ENCODE measurements at regions not wholly inside any gene's neighbourhood (a gene's known extent, or its start where the extent isn't known, plus 50 kb on each side); places are given as distances from the start of the nearest gene placed in this dataset.
"Not testable (repeated sequence)": the region's sequence is repeated elsewhere in the genome, so short reads cannot be mapped to it uniquely, and the experiment has no call there.

DNA sequence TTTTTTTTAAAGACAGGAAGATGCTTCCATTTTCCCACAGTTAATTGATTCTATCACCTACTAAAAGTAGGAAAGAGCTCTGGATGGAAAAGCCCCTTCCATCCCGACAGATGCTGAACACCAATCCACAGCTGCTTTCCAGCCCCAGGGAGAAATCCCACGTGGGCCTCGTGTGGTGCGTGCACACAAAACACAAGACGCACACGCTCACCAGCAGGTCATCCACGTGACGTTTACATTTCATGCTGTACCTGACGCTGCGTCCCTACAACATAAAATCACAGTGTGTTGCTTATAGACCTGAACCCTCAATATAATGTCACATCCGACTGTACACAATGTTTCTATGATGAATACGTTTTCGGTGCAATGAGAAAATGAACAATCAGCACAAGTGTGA lies 50.2 kb upstream of the DACT2 start:
- DNase-seq, result no peak

DNA sequence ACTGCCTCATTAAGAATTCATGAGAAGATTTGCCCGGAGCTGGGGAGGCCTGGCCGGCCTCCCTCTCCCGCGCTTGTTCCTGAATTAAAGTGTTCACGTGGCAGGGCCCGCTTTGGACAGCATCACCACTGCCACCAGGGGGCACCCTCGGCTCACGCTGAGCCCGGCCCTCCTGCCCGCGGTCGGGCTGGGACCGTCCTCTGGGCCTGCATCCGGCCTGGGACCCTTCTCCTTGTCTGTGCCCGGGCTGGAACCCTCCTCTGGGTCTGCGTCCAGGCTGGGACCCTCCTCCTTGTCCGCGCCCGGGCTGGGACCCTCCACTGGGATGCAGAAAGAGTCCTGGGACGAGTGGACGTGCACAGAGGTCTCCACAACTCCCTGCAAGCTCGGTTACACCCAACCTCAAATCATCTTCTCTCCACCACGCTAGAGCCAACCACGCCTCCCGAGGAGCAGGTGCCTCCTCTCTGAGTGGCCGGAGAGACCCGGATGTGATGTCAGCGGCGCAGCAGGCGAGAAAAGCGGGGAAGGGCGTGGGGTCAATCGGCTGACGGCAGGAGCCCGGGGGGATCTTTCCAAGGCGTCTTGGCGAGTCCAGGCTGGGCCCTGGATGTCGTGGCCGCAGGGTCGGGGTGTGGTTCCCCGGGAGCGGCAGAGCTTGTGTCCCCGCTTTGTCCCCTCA lies 50.9 kb upstream of the DACT2 start:
- DNase-seq, result peak; percentile 60

DNA sequence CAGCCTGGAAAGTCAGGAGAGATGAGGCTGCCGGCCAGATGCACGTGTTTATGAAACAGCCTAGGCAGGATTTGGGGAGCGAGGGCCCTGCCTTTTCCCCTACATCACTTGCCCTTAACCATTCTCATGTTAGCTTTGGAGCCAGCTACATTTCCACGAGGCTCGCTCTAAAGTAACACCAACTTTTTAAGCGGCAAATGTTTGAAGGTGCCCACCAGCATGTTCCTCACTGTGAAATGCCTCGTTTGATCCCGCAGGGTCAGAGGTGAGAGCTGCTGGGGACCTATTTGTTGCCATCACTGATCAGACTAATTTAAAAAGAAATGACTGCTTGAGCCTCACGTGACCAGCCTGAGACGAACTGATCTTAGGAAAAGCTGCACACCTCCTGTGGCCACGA lies 51.6 kb upstream of the DACT2 start:
- no peak for DNase-seq

DNA sequence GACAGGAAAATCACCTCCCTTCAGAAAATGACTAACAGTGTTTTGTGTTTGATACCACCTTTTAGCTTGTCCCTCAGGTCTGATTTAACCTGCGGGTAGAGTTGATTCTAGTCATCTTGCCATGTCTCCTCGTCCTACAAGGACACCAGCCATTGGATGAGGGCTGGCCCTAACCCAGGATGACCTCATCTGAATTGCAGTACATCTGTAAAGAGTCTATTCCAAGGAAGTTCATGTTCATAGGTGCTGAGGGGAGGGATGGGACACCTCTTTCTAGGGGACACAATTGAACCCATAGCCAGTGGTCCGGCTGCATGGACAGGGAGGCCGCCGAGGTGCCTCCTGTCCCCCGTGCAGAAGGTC lies 52.0 kb upstream of the DACT2 start:
- DNase-seq, result no peak

DNA sequence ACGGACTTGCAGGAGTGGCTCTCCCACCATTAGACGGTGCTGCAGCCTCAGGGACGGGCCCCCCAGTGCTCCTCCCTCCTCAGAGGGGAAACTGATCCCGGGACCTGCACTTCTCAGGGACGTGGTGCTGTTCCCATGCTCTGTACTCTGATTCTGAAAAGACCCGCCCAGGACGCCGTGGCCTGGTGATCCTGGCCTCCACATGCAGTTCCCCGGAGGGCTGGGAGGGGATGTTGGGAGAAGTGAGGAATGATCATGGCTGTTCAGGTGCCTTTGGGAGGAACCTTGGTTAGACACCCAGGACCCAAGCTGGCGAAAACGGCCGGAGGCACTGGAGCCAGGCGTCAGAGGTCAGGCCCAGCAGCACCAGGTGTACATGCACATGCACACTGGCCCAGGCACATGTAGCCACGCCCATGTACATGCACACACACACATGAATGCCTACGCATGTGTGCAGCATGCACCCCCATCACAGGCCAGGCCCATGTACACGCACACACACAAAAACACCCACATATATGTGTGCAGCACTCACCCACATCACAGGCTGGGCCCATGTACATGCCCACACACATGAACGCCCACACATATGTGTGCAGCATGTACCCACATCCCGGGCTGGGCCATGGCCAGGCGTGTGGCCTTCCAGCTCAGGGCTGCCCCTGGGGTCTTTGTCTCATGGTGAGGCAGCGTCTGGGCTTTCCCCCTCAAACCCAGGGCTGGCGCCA lies 52.6 kb upstream of the DACT2 start:
- no peak for DNase-seq

DNA sequence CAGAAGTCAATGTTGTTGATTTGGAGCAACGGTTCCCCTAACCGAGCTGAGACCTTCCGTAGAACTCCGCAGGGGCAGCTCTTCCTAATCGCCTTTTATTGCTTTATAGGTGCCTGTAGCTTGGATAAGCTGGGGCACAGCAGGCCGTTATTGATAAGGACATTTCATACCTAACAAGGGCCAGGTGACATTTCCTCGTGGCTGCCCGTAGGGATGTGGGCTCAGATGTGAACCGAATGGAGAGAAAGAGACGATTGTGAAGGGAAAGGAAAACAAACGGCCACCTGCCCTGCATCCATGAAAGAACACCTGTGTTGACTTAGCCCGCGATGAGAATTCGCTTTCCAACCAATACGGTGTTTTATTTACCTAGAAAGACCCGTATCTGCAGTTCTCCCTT lies 53.3 kb upstream of the DACT2 start:
- no peak for DNase-seq

DNA sequence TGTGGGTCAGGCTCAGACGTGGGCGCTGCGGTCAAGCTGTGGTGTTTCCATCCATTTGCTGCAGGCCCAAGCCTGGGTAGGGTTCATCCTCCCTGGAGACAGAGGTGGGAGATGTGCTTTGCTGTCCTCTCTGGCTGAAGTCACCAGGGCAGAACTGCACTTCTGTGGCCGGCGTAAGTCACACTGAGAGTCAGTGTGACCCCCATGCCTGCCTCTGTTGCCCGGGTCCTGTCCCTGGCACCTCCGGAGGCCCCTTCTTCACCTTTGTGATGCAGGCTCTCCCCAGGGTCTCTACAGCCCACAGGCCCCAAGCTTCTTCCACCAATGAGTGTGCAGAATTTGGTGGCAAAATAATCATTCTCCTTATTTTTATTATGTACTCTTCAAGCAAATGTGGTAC lies 53.8 kb upstream of the DACT2 start:
- no peak for DNase-seq

DNA sequence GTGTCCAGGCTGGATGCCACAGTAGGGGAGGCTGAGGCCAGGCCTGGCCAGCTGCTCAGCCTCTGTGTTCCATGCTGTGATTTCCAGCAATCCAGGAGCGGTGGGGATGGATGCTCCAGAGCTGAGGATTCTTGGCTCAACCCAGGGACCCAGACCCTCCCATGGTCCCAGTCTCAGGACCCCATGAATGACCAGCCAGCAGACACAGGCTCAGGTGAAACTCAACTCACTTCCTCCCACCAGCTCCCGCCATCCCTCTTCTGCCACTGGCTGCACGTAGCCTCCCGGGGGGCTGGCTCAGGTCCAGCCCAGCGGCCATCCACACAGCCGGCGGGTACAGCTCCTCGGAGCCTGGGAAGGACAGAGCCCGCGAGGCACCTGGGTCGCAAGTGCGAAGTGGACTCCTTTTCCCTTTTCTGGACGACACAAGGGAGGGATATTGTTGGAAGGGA lies 54.5 kb upstream of the DACT2 start:
- DNase-seq, result no peak

DNA sequence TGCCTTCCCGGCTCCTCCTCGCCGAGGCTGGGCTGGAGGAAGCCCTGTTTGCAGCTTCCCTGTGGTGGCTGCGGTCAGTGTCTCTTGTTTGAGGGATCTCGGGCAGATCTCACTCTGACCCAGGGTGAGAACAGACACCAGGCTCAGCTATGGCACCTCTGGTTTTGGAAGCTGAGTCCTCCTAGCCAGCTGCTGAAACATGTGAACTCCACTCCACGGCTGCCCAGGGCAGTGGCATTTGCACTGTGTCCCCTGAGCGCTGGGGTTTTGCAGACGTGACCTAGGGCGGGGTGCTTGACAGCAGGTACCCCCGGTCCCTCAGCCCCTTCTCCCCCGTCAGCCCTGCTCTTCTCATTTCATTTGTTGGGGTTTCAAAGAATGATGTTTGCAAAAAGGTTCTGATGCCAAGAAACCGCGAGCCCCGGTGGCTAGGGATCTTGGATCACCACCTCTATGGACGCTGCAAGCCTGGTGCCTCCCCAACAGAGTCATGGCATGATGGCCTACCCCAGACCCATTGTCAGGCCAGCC lies 55.0 kb upstream of the DACT2 start:
- no peak for DNase-seq

DNA sequence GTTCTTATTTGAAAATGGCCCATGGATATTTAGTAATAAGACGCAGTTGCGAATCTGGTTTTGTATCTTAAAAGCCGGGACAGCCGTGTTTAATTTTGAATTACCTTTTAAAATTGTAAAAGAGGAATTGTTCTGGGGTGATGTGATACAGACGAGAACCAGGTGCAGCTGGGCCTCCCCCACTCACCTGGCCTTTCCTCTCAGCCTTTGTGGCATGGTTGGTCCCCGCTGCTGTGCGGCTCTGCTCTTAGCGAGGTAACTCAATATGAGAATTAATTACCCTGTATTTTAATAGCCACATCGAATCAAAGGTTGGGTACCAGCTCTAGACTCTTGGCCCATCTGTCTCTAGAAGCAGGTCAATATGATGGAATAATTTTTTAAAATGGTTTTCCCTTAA lies 56.5 kb upstream of the DACT2 start:
- no peak for DNase-seq

DNA sequence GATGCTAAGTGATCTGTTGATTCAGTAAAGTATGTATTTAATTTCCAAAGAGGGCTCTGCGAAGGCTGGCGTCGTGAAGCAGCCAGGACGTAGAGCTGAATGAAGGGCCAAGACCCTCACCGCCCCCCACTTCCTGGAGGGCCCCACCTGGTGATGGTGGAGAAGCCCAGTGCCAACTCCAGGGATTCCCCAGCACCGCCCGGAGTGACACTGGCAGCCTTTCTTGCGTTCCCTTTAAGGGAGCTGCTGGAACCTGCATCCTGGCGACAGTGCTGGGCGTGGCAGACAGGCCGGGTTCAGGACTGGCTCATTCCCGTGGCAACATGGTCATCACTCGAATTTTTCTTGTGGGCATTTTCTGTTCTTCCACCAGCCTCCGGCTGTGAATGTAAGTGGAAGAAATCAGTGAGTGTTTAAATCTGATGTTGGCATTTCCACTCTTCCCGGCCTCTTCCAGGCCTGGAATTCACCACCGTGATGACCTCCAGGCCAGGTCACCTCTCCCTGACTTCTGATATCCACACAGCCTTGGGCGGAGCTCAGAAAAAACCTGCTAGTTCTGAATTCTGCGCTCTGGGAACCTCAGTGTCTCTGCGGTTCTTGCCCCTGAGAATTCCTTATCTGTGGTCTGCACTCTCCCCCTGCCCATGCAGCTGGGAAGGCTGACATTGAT lies 57.4 kb upstream of the DACT2 start:
- DNase-seq, result no peak

DNA sequence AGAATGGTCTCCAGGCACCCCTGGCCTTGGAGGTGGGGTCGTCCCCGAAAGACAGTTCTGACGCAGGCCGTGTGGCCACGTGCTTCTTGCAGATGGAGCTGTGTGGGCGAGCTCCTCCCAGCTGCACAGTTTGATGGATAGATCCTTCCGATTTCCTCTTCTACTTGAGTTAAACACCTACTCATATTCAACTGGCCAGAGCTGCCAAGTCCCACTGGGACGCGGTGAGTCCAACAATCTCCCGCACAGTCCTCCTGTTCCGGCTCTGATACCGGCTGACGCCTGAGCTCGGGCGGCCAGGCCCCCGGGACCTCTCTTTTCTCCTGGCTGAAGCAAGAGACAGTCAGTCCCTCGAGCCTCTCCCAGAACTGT lies 57.9 kb upstream of the DACT2 start:
- DNase-seq, result no peak

DNA sequence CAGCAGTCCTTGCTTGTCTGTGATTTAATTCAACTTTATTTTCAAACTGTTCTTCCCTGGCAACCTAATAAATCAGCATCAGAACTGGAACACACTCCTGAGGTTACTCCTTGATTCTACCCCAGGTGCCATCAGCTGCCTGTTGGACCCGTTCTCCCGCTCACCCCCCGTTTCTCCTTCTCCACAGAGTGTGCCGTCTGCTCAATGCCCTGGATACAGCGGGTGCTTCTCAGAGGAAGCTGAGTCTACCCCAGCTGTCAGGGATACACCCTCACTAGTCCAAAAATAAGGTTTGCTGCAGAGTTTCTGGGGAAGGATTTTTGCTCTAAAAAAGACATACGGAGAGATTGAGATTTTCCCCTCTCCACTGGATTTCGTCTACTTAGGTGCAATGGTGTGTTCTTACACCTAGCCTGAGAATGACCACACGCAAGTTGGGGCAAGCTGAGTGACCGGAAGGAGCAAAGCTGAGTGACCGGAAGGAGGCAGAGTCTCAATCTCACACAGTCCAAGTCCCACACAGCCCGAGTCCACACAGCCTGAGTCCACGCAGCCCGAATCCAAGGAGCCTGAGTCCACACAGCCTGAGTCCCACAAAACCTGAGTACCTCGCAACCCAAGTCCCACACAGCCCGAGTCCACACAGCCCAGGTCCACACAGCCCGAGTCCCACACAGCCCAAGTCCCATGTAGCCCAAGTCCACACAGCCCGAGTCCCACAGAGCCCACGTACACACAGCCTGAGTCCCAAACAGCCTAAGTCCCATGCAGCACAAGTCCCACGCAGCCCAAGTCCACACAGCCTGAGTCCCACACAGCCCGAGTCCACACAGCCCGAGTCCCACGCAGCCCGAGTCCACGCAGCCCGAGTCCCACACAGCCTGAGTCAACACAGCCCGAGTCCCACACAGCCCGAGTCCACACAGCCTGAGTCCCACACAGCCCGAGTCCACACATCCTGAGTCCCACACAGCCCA lies 58.6 kb upstream of the DACT2 start:
- DNase-seq, result no peak

DNA sequence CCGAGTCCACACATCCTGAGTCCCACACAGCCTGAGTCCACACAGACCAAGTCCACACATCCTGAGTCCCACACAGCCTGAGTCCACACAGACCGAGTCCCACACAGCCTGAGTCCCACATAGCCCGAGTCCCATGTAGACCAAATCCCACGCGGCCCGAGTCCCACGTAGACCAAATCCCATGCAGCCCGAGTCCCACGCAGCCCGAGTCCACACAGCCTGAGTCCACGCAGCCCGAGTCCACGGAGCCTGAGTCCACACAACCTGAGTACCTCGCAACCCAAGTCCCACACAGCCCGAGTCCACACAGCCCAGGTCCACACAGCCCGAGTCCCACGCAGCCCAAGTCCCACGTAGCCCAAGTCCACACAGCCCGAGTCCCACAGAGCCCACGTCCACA lies 60.0 kb upstream of the DACT2 start:
- not testable (repeated sequence) for DNase-seq

DNA sequence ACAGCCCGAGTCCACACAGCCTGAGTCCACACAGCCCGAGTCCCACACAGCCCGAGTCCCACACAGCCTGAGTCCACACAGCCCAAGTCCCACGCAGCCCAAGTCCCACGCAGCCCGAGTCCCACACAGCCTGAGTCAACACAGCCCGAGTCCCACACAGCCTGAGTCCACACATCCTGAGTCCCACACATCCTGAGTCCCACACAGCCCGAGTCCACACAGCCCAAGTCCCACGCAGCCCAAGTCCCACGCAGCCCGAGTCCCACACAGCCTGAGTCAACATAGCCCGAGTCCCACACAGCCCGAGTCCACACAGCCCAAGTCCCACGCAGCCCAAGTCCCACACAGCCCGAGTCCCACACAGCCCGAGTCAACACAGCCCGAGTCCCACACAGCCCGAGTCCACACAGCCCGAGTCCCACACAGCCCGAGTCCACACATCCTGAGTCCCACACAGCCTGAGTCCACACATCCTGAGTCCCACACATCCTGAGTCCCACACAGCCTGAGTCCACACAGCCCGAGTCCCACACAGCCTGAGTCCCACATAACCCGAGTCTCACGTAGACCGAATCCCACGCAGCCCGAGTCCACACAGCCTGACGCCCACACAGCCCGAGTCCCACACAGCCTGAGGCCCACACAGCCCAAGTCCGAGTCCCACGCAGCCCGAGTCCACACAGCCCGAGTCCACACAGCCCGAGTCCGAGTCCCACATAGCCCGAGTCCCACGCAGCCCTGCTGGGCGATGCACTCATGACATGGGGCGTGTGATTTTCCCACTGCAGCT lies 60.6 kb upstream of the SMOC2 start:
- DNase-seq, result not testable (repeated sequence)

DNA sequence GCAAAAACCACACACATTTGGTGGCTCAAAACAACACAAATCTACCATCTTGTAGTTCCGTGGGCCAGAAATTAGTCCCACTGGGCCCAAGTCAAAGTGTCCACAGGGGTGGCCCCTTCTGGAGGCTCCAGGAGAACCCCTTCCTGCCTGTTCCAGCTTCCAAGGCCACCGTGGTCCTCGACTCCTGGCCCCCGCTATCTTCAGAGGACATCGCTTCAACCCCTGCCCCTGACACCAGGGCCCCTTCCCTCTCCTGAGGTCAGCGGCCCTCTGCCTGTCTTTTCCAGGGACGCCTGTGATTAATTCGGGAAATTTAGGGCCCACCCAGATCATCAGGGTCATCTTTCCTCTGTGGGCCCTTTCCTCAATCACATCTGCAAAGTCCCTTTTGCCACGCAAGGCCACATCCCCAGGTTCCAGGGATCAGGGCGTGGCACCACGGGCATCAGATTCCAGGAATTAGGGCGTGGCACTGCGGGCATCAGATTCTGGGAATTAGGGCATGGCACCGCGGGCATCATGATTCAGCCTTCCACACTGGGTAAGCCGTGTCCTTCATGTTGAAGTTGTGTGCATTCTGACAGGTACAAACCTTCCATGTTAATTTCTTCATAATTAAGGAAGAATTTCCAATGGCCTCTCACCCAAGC lies 59.9 kb upstream of the SMOC2 start:
- no peak for DNase-seq

DNA sequence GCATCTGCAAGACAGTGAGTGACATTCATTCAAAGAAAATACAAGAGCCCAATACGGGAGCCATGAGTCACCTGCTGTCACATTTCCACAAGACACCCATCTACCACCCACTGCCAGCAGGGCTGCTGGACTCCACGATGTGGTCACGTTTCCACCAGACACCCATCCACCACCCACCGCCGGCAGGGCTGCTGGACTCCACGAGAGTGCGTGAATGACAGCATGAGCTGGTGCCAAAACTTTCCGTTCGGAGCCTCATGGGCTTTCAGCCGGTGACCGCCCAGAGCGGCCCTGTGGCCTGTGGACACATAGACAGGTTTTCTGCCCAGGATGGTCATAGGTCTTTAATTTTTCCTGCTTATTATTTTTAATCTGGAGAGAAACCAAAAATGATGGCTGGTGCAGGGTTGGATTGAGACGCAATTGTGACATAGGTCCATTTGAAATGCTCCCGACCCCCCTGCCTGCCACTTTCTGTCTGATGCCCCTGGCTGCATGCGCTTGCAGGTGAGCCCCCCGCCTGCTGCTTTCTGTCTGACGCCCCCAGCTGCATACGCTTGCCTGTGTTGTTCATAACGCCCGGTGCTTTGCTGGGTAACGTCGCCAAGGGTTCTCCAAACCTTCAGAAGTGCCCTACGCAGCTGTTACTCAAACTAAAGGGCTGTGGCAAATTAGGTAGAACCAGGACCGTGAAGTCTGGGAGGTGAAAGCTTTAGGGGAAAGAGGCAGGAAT lies 59.1 kb upstream of the SMOC2 start:
- DNase-seq, result no peak

DNA sequence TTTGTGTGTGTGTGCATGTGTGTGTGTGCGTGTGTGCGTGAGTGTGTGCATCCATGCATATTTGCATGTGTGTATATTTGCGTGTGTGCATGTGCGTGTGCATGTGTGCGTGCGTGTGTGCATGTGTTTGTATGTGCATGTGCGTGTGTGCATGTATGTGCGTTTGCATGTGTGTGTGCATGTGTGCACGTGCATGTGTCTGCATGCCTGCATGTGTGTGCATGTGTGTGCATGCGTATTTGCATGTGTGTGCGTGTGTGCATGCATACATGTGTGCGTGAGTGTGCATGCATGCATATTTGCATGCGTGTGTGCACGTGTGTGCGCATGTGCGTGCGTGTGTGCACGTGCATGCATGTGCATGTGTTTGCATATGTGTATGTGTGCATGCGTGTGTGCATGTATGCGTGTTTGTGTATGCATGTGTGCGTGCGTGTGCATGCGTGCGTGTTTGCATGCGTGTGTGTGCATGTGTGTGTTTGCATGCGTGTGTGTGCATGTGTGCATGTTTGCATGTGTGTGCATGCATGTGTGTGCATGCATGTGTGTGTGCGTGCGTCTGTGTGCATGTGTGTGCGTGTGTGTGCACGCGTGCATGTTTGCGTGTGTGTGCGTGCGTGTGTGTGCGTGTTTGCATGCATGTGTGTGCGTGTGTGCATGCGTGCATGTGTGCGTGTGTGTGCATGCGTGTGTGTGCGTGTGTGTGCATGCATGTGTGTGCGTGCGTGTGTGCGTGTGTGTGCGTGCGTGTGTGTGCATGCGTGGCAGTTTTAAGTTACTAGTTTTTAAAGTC lies 57.7 kb upstream of the SMOC2 start:
- DNase-seq, result no peak
